Neural crest cell (in vitro differentiated cells): ENCODE measurements at regions not wholly inside any gene's neighbourhood (a gene's known extent, or its start where the extent isn't known, plus 50 kb on each side); places are given as distances from the start of the nearest gene placed in this dataset.
"Not testable (repeated sequence)": the region's sequence is repeated elsewhere in the genome, so short reads cannot be mapped to it uniquely, and the experiment has no call there.

Experiments
- DNase-seq: peaks from one replicate; pipeline ENCODE4 v3.0.0; 2021; ENCODE audit warnings: low read depth, mixed read lengths, low spot score
- H3K27ac Mint-ChIP-seq: one replicate; pipeline ENCODE4 v1.8.0; 2021; ENCODE audit warnings: mild to moderate bottlenecking, mixed read lengths; ENCODE audit not compliant: unreplicated experiment
- H3K27me3 Mint-ChIP-seq: 2 replicates; pipeline ENCODE4 v1.8.0; 2021; ENCODE audit warnings: low read depth, mild to moderate bottlenecking, mixed read lengths
- H3K36me3 Mint-ChIP-seq: 2 replicates; pipeline ENCODE4 v1.8.0; 2021; ENCODE audit warnings: low read depth, mild to moderate bottlenecking, mixed read lengths
- H3K4me1 Mint-ChIP-seq: 2 replicates; pipeline ENCODE4 v1.8.0; 2021; ENCODE audit warnings: mixed read lengths
- H3K4me3 Mint-ChIP-seq: one replicate; pipeline ENCODE4 v1.8.0; 2021; ENCODE audit warnings: mild to moderate bottlenecking, mixed read lengths
- H3K9me3 Mint-ChIP-seq: 2 replicates; pipeline ENCODE4 v1.8.0; 2021; ENCODE audit warnings: mixed read lengths
- TF ChIP-seq, protein P1 (sequence below): fragments of 200-600 bp; sonication (generic); conservative IDR thresholded peaks from 2 replicates; pipeline ENCODE4 v1.5.0; 2021; ENCODE audit warnings: antibody characterized with exemption, mild to moderate bottlenecking

DNA sequence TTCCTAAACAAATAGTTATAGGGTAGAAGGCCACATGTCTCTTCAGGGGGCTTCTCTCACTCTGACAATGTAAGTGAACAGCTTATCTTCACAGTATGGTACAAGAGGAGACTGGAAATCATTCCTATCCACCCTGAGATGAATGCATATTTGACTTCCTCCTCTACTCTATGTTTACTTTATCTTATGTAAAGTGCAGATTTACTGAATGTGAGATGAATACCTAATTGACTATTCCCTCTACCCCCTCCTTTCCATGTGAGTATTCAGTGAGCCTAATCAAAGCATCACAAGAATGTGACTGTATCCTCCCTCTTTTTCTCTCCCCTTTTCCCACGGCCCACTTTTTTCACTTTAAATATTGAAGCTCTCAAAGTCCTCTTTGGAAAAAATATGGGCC, 132.5 kb downstream of the BACH1 start:
- TF ChIP-seq, protein P1, sequence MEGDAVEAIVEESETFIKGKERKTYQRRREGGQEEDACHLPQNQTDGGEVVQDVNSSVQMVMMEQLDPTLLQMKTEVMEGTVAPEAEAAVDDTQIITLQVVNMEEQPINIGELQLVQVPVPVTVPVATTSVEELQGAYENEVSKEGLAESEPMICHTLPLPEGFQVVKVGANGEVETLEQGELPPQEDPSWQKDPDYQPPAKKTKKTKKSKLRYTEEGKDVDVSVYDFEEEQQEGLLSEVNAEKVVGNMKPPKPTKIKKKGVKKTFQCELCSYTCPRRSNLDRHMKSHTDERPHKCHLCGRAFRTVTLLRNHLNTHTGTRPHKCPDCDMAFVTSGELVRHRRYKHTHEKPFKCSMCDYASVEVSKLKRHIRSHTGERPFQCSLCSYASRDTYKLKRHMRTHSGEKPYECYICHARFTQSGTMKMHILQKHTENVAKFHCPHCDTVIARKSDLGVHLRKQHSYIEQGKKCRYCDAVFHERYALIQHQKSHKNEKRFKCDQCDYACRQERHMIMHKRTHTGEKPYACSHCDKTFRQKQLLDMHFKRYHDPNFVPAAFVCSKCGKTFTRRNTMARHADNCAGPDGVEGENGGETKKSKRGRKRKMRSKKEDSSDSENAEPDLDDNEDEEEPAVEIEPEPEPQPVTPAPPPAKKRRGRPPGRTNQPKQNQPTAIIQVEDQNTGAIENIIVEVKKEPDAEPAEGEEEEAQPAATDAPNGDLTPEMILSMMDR: no peak
- no peaks in the 10 kb centered on the region for H3K27me3 Mint-ChIP-seq
- peaks cover 2% of the 10 kb centered on the region for H3K9me3 Mint-ChIP-seq
- DNase-seq: no peak
- peaks cover 2% of the 10 kb centered on the region for H3K36me3 Mint-ChIP-seq
- no peak overlapping the region for H3K27ac Mint-ChIP-seq
- no peak overlapping the region for H3K4me3 Mint-ChIP-seq
- H3K4me1 Mint-ChIP-seq: peaks cover under 1% of the 10 kb centered on the region

DNA sequence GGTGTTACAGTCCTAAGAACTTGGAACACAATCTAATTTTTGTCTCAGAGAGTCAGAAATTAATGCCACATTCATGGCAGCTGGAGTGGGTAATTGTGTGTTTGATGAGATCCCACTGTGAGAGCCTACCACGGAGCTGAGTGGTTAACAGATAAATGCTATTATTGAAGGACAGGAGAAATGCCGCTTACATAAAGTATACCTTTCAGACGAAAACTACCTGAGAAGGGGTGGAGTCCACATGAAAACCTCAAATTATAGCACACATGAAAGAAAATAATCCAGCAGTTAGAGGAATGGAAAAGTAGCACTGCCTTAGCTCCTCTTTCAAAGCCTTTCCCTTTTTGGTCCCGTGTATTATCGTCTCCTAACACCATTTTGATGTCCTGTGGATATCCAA, 133.0 kb downstream of the BACH1 start:
- peaks cover 6% of the 10 kb centered on the region for H3K4me1 Mint-ChIP-seq
- no peak for DNase-seq
- peaks cover 2% of the 10 kb centered on the region for H3K36me3 Mint-ChIP-seq
- H3K9me3 Mint-ChIP-seq: peaks cover 2% of the 10 kb centered on the region
- TF ChIP-seq, protein P1: no peak
- H3K4me3 Mint-ChIP-seq: no peak overlapping the region
- no peak overlapping the region for H3K27ac Mint-ChIP-seq
- no peaks in the 10 kb centered on the region for H3K27me3 Mint-ChIP-seq

DNA sequence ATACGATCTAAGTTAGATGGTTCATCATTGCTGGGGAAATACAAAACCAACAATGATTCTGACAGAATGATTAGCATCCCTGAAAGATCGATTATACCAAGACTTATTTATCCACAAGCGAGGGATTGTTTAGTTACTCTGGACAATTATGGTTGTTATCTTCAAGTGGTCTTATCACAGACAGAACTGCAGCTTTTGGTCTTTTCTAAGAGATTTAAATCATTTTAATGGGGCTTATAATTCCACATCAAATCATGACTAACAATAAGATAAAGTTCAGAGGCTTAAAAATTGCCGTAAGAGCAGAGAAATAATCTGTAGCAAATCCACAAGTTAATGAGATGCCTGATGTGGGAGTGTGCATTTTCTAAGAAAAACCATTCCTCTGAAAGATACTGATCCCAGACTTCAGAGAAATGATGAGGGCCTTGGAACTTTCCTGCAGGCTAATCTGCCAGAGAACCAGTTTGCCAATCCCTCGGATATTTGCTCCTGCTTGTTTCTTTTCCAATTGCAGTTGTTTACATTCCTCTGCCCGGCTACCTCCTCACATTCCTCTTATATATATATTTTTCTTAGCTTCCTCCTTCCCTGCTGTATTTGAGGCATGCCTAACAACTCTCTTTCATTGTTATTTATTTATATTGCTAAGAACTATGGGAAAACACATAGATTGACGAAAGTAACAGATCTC, 134.8 kb downstream of the BACH1 start:
- H3K27ac Mint-ChIP-seq: no peak overlapping the region

DNA sequence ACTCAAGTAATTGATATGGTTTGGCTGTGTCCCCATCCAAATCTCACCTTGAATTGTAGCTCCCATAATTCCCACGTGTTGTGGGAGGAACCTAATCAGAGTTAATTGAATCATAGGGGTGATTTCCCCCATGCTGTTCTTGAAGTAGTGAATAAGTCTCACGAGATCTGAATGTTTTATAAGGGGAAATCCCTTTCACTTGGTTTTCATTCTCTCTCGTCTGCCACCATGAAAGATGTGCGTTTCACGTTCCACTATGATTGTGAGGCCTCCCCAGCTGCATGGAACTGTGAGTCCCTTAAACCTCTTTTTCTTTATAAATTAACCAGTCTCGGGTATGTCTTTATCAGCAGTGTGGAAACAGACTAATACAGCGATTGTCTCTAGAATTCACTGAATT, 135.4 kb downstream of the BACH1 start:
- H3K4me3 Mint-ChIP-seq: no peak overlapping the region
- H3K9me3 Mint-ChIP-seq: peaks cover 2% of the 10 kb centered on the region
- DNase-seq: no peak
- no peaks in the 10 kb centered on the region for H3K27me3 Mint-ChIP-seq
- TF ChIP-seq, protein P1: no peak
- H3K27ac Mint-ChIP-seq: no peak overlapping the region
- H3K4me1 Mint-ChIP-seq: peaks cover 7% of the 10 kb centered on the region
- peaks cover 2% of the 10 kb centered on the region for H3K36me3 Mint-ChIP-seq

More for the DNA sequence above, 134.8 kb downstream of the BACH1 start:
- Mint-ChIP-seq H3K36me3 (peaks cover 2% of the 10 kb centered on the region), H3K27me3 (no peaks in the 10 kb centered on the region), H3K4me1 (peaks cover 7% of the 10 kb centered on the region), H3K9me3 (peaks cover 2% of the 10 kb centered on the region), H3K4me3 (no peak overlapping the region)
- TF ChIP-seq, protein P1: no peak
- no peak for DNase-seq

DNA sequence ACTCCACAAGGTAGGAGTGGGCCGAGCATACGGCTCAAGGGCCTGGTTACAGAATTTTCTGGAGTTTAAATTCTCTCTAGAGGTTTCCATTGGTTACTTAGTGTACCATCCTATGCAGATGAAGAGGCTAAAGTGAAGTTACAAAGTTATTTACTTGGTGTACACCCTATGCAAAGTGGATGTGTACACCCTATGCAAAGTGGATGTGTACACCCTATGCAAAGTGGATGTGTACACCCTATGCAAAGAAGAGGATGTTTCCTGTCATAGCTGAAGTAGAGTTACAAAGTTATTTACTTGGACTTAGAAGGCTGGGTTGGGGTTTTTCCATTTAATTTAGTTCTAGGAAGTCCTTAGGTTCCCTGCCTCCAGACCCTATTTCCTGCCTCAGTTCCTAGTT, 136.3 kb downstream of the BACH1 start:
- H3K36me3 Mint-ChIP-seq, H3K9me3 Mint-ChIP-seq, DNase-seq, H3K27me3 Mint-ChIP-seq, H3K4me1 Mint-ChIP-seq, H3K4me3 Mint-ChIP-seq, H3K27ac Mint-ChIP-seq: not testable (repeated sequence)

DNA sequence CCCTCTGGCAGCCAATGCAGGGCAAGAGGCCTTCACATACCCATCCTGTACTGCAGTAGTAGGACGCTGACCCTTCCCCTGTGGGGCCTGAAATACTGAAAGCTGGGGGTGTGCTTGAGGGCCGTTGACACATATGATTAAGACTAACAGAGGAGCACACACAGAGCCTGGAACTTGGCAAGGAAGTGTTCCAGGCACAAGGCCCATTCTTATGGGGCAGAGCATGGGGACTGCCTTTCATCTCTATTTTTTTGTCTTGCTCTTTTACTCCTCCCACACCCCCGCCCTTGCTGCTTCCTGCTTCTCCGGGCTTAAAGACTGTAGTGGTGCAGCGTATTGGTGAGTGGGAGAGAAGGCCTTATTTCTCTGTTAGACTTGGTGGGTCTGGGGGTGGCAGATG, 137.4 kb downstream of the BACH1 start:
- Mint-ChIP-seq H3K4me1 (peaks cover 7% of the 10 kb centered on the region), H3K4me3 (no peak overlapping the region), H3K36me3 (peaks cover 2% of the 10 kb centered on the region), H3K9me3 (peaks cover 2% of the 10 kb centered on the region), H3K27ac (peak overlapping the region; percentile 53), H3K27me3 (no peaks in the 10 kb centered on the region)
- DNase-seq: no peak
- TF ChIP-seq, protein P1: no peak
